NT2/D1 (cell line): ENCODE measurements at regions not wholly inside any gene's neighbourhood (a gene's known extent, or its start where the extent isn't known, plus 50 kb on each side); places are given as distances from the start of the nearest gene placed in this dataset.

Source experiments
- SUZ12 ChIP-seq: IDR thresholded peaks from 2 replicates; pipeline ENCODE4 v1.6.1; 2011; ENCODE audit not compliant: insufficient read length, insufficient read depth; ENCODE audit errors: extremely low read depth
- YY1 ChIP-seq: IDR thresholded peaks from 2 replicates; pipeline ENCODE4 v1.6.1; 2011; ENCODE audit not compliant: insufficient read length, insufficient read depth
- ZNF274 ChIP-seq: IDR thresholded peaks from 2 replicates; pipeline ENCODE4 v1.6.1; 2011; ENCODE audit warnings: mild to moderate bottlenecking, low read depth, low read length

GRCh38 chr10:117666166-117666565, 123.6 kb downstream of the EMX2 start:
- TF ChIP-seq YY1 (no peak), SUZ12 (no peak), ZNF274 (no peak)
